Tongue (tissue), 1 donor: ENCODE measurements at regions not wholly inside any gene's neighbourhood (a gene's known extent, or its start where the extent isn't known, plus 50 kb on each side); places are given as distances from the start of the nearest gene placed in this dataset.
"Not testable (repeated sequence)": the region's sequence is repeated elsewhere in the genome, so short reads cannot be mapped to it uniquely, and the experiment has no call there.

Experiments
- DNase-seq: peaks from one replicate; pipeline ENCODE4 v3.0.0-alpha.2; 2015

DNA sequence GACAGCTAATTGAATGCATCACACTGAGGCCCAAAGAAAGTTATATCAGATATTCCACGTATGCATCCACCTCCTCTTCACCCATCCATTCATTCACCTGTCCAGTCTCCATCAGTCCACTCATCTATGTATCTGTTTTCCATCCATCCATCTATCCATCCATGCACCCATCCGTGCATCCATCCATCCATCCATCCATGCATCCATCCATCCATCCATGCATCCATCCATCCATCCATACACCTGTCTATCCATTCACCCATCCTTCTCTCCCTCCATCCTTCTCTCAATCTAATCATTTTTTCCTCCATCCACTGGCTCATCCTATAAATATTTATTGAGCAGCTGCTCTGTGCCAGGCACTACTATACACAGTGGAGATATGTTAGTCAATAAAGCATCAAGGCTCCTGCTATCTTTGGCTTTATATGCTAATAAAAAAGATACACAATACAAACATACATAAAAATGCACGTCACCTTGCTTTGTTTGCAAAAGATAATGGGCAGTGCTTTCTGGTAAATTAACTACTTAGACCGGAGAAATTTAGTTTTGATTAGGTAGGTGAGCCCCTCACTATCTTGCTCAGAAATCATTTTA lies 442.0 kb upstream of the KLF6 start:
- DNase-seq, result no peak

DNA sequence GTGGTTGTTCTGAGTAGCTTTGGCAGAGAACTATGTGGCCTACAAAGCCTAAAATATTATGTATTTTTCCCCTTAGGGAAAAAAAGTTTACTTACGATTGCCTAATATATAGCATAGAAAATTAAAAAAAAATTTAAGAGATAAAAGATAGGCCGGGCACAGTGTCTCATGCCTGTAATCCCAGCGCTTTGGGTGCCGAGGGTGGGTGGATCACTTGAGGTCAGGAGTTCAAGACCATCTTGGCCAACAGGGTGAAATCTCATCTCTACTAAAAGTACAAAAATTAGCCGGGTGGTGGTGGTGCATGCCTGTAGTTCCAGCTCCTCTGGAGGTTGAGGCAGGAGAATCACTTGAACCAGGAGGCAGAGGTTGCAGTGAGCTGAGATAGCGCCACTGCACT lies 439.2 kb upstream of the KLF6 start:
- DNase-seq, result no peak

- not testable (repeated sequence) for DNase-seq
These were observed 436.3 kb upstream of the KLF6 start for GRCh38 chr10:4221310-4221709.

DNA sequence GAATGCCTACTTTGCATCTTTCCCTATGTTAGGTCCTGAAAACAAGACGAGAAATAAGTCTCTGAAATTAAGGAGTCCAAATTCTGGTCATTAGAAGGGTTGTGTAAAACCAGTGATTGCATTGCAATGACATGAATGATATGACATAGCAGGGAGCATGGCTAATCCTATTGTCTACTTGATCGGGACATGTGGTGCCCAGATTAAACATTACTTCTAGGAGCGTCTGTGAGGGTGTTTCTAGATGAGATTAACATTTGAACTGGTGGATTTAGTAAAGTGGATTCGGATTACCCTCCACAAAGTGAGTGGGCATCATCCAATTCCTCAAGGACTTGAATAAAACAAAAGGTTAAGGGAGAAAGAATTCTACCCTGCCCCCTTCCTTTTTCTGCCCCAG lies 434.9 kb upstream of the KLF6 start:
- DNase-seq, result no peak

DNA sequence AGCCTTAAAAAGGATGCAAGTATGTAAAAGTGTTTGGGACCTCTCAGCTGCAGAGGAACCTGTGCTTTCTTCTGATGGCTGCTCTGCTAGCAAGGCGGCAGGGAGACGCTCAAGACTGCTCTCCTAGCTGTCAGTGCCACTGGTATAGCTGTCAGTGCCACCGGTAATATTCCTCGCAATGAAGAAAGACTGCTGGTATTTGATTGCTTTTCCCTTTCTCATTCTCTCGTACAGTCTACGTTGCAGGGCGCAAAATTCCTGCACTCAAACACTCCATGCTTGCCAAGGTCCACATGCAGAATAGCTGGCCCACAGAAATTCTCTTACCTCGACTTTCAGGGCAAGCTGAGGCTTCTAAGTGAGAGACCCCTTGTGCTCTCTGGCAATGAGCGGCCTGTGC lies 432.6 kb upstream of the KLF6 start:
- no peak for DNase-seq

DNA sequence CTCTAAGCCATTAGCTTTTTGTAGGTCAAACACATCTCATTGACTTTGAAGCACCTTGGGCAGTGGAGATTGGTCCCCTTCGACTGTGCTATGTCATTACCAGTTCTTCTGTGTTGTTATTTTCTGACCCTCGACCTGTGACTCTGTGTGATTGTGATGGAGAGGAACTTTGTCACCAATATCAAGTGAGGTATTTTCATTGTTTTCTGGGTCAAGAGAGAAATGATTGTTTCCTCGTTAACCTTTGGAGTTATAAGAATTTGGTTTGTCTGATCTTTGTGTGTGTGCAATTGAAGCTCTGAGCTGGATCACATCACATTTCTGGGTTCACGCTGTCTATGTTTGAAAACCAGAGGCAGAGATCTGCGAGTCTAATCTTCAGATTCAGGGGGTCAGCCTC lies 432.2 kb upstream of the KLF6 start:
- DNase-seq, result no peak

DNA sequence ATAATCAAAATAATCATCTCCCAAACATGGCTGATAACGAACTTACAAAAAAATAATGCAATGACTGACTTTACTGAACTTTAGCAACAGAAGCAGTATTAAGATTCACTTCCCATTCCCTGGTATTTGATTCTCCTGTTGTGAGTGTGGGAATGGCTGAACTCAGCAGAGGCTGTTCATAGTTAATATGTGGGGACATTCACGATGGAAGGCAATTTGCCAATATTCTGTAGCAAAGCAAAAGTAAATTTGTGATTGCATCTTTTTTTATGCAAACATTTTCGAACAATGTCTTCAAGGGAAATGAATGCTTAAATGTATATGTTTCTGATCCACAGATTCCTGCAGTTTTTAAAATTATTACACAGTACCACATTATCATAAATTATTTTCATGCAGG lies 431.7 kb upstream of the KLF6 start:
- DNase-seq, result no peak

DNA sequence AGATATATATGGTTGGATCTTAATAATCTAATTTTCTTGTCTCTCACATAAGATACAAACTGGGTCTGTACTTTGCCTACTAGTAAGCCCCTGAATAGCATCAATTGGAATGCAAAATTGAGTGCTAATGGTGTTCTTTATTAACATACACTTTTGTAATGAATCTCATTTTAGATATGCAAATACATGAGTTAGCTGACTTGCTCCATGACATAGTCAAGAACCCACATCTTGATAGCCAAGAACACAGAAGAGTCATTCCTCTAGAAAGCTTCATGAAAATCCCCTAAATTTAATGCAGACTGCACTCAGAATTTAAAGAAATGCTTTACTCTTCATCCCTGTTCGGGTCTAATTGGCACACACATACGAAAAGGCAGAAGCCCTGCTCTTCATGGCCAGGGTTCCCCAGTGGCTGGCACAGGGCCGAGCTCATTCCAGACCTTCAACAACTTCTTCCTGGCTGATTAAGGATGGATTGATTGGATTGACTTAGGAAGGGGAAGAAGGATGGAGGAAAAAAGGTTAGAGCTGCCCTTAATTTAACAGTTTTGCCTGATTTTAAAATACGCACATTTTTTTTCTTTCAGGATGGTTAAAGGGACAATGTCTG lies 431.1 kb upstream of the KLF6 start:
- DNase-seq, result no peak

GRCh38 chr10:4215485-4215884 lies 430.5 kb upstream of the KLF6 start:
- DNase-seq, result no peak

DNA sequence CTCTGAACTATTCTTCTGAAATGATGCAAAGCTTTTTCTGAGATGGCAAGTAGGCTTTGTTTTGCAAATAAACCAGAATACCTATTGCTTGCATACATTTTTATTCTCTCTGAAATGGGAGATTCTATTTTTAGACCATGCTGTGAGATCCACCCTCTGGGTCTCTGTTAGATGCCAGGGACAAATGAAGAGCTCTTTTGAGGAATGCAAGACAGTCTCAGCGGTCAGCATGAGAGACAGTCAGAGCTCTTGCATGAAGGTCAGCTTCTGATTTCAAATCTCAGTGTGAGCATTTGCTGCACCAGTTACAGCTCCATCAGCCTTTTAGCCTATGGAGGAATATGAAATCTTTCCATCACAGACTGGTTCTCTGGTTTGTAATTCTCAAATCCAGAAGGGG lies 429.9 kb upstream of the KLF6 start:
- DNase-seq, result no peak

DNA sequence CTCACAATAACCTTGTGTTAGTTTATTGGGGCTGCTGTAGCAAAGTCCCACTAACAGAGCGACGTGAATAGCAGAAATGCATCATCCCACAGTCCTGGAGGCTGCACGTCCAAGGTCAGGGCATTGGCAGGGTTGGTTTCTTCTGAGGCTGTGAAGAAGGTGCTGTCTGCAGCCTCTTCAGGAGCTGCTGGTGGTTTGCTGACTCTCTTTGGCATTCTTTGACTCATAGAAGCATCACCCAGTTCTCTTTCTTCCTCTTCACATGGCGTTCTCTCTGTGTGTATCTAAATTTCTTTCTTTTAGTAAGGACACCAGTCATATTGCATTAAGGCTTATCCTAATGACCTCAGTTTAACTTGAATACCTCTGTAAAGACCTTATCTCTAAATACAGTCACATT lies 428.4 kb upstream of the KLF6 start:
- DNase-seq, result no peak

- no peak for DNase-seq
These were observed 427.2 kb upstream of the KLF6 start for GRCh38 chr10:4212111-4212630.

DNA sequence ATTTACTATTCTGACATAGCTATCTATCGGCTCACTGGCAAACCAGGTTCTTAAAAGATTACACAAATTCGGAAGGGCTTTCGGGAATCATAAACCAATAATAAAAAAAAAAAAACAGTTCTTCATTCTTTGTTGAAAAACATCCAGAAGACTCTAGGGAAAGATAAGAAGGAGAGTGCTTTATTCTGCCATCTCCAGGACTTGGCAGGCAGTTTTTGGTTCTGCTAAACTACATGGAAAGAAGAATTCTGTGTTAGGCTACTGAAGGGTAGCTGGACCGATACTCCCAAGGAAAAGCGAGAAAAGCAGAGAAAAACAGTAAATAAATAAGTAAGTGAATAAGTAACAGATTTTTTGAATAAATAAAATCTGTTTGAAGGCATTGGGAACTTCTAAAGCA lies 423.5 kb upstream of the KLF6 start:
- DNase-seq, result no peak

DNA sequence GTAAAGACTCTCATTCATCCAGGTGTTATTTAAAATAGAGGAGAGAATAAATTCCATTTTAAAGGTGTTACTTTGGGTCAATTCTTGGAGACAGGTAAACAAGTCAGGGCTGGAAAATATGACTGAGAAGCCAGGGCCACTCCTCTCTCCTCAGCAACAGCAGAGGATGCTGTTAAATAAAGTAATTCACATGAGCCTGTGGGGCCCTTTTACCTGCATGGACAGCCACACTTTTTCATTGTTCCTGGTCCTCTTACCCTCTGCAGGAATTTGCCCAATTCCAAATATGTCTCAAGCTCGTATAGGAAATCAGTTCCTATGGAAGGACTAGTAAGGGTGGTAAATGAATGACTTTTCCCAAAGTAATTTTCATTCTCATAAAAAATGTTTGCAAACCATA lies 420.1 kb upstream of the KLF6 start:
- no peak for DNase-seq

DNA sequence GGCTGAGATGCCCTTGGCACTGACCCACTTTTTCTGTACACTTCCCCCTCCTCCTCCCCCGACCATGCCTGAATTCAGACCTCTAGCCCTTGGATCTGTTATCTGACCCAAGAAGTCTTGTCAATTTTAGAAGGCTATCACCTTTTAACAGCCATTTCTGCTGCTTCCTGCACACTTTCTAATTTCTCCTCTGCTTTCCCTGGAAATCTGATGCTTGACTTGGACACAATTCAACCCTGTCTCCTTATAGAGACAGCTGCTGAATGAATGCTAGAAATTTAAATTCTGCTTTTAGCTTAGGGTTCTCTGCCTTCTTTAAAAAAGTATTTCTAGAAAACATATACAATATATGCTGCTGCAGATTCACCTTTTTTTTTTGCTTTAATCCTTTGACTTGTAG lies 417.9 kb upstream of the KLF6 start:
- peak; percentile 74 for DNase-seq

DNA sequence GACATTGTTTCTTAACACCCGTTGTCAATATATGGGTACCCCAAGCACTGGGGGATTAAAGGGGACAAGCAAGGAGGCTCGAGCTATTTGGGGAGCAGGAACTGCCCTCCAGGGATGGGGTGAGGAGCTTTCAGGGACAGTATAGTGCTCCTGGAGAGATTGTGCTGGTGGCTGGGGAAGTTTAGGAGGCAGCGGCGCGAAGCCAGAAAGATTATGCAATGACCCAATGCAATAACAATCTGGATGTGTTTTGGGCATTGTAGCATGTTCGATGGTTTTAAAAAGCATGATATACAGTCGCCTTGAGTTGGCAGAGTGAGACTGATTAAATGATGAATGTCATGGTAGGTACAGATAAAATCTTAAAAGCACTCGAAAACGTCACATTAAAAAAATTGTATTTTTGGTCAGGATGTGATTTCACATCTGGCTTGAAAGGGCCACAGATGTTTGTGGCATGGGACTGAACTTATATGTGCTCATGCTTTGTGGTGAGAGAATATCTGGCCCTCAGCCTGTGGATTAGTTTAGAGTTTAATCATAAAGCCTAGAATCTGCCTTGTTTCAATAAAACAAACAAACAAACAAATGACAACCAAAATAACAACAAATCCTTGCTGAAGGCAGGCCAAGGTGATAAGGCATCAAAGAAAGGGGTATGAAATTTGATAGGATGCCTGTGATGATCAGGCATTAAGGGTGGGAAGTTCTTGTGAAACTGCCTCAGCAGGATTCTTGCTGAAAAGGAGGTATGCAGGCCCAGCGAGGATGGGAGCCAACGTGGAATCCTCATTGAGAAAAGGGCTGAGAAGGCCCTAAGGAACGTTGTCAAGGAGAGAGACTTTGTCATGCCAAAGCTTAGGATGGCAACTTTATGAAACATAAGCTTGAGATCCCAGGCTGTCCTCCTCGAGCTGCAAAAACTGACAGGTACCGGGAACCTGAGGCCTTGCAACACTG lies 417.1 kb upstream of the KLF6 start:
- DNase-seq, result peak; percentile 45

GRCh38 chr10:4199196-4199595 lies 414.2 kb upstream of the KLF6 start:
- no peak for DNase-seq

DNA sequence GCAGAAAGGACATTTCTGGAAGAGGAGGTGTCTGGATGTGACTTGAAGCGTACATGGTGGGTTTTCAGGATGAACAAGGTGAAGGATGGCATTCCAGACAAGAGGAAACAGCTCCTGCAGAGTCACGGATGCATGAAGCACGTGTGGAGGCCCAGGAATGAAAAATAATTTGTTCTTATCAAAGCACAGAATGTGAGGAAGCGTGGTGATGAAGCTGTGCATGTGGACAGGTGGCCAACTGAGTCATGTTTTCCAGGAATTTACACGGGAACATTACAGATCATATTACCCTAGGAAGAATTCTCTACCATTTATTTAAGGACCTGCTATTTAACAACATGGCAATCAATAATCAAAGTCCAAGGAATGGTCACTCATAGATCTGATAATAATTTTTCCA lies 413.2 kb upstream of the KLF6 start:
- DNase-seq, result no peak

DNA sequence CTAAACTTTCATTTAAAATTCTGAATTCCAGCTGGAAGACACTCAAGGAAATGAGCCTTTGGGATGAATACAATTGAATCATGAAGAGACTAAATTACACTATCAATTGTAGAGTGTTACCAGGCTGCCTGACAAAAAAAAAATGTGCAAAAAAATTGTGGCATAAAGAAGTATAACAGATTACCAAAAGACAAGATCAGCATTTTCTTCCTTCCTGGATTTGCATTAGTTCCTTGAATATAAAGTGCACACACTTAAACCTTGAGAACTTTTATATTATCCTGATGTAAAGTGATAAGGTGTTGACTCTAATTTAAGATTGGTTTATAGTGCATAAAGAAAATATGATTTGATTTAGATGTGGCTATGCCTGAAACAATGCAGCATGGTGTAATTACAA lies 412.7 kb upstream of the KLF6 start:
- no peak for DNase-seq

- peak; percentile 61 for DNase-seq
These were observed 411.9 kb upstream of the KLF6 start for GRCh38 chr10:4196771-4197390.

GRCh38 chr10:4196183-4196582 lies 411.2 kb upstream of the KLF6 start:
- DNase-seq, result peak; percentile 71

GRCh38 chr10:4195213-4195612 lies 410.2 kb upstream of the KLF6 start:
- DNase-seq, result no peak

- DNase-seq, result no peak
These were observed 409.2 kb upstream of the KLF6 start for GRCh38 chr10:4194231-4194630.
